Keratinocyte (primary cell): ENCODE measurements at regions not wholly inside any gene's neighbourhood (a gene's known extent, or its start where the extent isn't known, plus 50 kb on each side); places are given as distances from the start of the nearest gene placed in this dataset.

Source experiments
- DNase-seq: peaks from one replicate; pipeline ENCODE4 v3.0.0-alpha.2; 2011; ENCODE audit warnings: low read depth, missing footprints, low spot score
- FAIRE-seq: peaks from 2 replicates; lab custom pipeline; 2011; peaks lifted over from hg19 to GRCh38; lab: Jason Lieb, UNC
- H2AFZ ChIP-seq: 2 replicates; pipeline ENCODE4 v1.6.0; 2012; ENCODE audit warnings: low read length, control low read depth, inconsistent platforms; ENCODE audit not compliant: control insufficient read depth
- H3K27ac ChIP-seq: 2 replicates; pipeline ENCODE4 v1.5.1; 2011; ENCODE audit warnings: low read length; ENCODE audit not compliant: control insufficient read depth, insufficient read depth
- H3K27me3 ChIP-seq: 3 replicates; pipeline ENCODE4 v1.6.0; 2011; ENCODE audit warnings: low read length; ENCODE audit not compliant: control insufficient read depth, insufficient read depth; ENCODE audit errors: extremely low read depth
- H3K36me3 ChIP-seq, 2 experiments: 2 replicates in 1 of 2; 3 replicates in 1 of 2; pipeline ENCODE4 v1.5.1; 2011; ENCODE audit warnings: low read length in 2 of 2, mild to moderate bottlenecking in 1 of 2; ENCODE audit not compliant: control insufficient read depth in 2 of 2, insufficient read depth in 2 of 2; ENCODE audit errors: extremely low read depth in 1 of 2
- H3K4me1 ChIP-seq: 3 replicates; pipeline ENCODE4 v1.5.1; 2011; ENCODE audit warnings: low read length; ENCODE audit not compliant: control insufficient read depth, insufficient read depth; ENCODE audit errors: extremely low read depth
- H3K4me2 ChIP-seq: 3 replicates; pipeline ENCODE4 v1.6.0; 2011; ENCODE audit warnings: low read depth, low read length; ENCODE audit not compliant: control insufficient read depth, insufficient read depth; ENCODE audit errors: extremely low read depth
- H3K4me3 ChIP-seq, 3 experiments: fragments of 200-600 bp in 1 of 3; sonication (generic) in 1 of 3; 2 replicates in 2 of 3; 3 replicates in 1 of 3; pipeline ENCODE4 v1.5.1; 2011 to 2016; ENCODE audit warnings: low read length in 3 of 3, mild to moderate bottlenecking in 3 of 3, control low read depth in 2 of 3, inconsistent platforms in 1 of 3, low read depth in 1 of 3, mixed read lengths in 1 of 3, mixed run types in 1 of 3, moderate library complexity in 1 of 3; ENCODE audit not compliant: control insufficient read depth in 2 of 3, insufficient read depth in 2 of 3; ENCODE audit errors: extremely low read depth in 1 of 3
- H3K79me2 ChIP-seq: 2 replicates; pipeline ENCODE4 v1.6.0; 2012; ENCODE audit warnings: low read length; ENCODE audit not compliant: control insufficient read depth, insufficient read depth
- H3K9ac ChIP-seq: 3 replicates; pipeline ENCODE4 v1.6.0; 2011; ENCODE audit warnings: low read length; ENCODE audit not compliant: control insufficient read depth, insufficient read depth; ENCODE audit errors: extremely low read depth
- H3K9me1 ChIP-seq: 3 replicates; pipeline ENCODE4 v1.6.0; 2011; ENCODE audit warnings: low read length; ENCODE audit not compliant: control insufficient read depth, insufficient read depth; ENCODE audit errors: extremely low read depth
- H3K9me3 ChIP-seq: 2 replicates; pipeline ENCODE4 v1.5.1; 2012; ENCODE audit warnings: low read depth, low read length; ENCODE audit not compliant: control insufficient read depth
- H4K20me1 ChIP-seq: 3 replicates; pipeline ENCODE4 v1.6.0; 2011; ENCODE audit warnings: low read length; ENCODE audit not compliant: control insufficient read depth, insufficient read depth; ENCODE audit errors: extremely low read depth
- EZH2 ChIP-seq: IDR thresholded peaks from one replicate; pipeline ENCODE4 v1.6.1; 2012; ENCODE audit warnings: inconsistent platforms, mild to moderate bottlenecking, low read length, moderate library complexity
- dilution Hi-C: fragments of 300-500 bp; cut with MboI; formaldehyde crosslinking; loops from one replicate; pipeline ENCODE4 v1.7.0; 2020; ENCODE audit warnings: low sequenced_read_pairs; ENCODE audit not compliant: extremely low pct_ligation_motif_present
- TF ChIP-seq, protein P1 (sequence below), 3 experiments: IDR thresholded peaks in 1 of 3; conservative IDR thresholded peaks in 1 of 3; optimal IDR thresholded peaks in 1 of 3; 2 replicates in 2 of 3; 3 replicates in 1 of 3; pipeline versions ENCODE3 to v1.5.1; 2011; ENCODE audit warnings: low read length in 3 of 3, mild to moderate bottlenecking in 3 of 3, moderate library complexity in 2 of 3, control low read depth in 1 of 3, inconsistent platforms in 1 of 3; ENCODE audit not compliant: insufficient read depth in 2 of 3; ENCODE audit errors: extremely low read depth in 1 of 3

DNA sequence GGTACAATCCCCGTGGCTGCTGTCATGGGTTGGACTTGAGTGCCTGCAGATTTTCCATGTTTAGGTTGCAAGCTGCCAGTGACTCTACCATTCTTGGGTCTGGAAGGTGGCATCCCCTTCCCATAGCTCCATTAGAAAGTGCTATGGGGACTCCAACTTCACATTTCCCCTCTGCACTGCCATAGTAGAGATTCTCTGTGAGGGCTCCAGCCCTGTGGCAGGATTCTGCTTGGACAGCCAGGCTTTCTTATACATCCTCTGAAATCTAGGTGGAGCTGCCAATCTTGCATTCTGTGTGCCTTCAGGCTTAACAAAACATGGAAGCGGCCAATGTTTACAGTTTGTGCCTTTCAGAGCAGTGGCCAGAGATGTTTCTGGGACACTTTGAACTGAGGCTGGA, 636.2 kb downstream of the SLITRK6 start:
- dilution Hi-C loops: no loop called here
- Histone ChIP-seq H3K36me3 (no peaks in the 10 kb centered on the region), H3K4me2 (no peak overlapping the region), H3K9ac (no peak overlapping the region), H2AFZ (no peak overlapping the region), H3K27ac (no peak overlapping the region), H3K9me3 (no peaks in the 10 kb centered on the region), H4K20me1 (no peaks in the 10 kb centered on the region), H3K4me3 (no peak overlapping the region), H3K79me2 (no peaks in the 10 kb centered on the region), H3K27me3 (no peaks in the 10 kb centered on the region), H3K9me1 (no peaks in the 10 kb centered on the region), H3K4me1 (no peaks in the 10 kb centered on the region)
- DNase-seq (no peak), FAIRE-seq (no peak)
- no peak for TF ChIP-seq EZH2
- TF ChIP-seq, protein P1, sequence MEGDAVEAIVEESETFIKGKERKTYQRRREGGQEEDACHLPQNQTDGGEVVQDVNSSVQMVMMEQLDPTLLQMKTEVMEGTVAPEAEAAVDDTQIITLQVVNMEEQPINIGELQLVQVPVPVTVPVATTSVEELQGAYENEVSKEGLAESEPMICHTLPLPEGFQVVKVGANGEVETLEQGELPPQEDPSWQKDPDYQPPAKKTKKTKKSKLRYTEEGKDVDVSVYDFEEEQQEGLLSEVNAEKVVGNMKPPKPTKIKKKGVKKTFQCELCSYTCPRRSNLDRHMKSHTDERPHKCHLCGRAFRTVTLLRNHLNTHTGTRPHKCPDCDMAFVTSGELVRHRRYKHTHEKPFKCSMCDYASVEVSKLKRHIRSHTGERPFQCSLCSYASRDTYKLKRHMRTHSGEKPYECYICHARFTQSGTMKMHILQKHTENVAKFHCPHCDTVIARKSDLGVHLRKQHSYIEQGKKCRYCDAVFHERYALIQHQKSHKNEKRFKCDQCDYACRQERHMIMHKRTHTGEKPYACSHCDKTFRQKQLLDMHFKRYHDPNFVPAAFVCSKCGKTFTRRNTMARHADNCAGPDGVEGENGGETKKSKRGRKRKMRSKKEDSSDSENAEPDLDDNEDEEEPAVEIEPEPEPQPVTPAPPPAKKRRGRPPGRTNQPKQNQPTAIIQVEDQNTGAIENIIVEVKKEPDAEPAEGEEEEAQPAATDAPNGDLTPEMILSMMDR (optimal IDR thresholded peaks at IDR 0.05 in 1 of 3, IDR thresholded peaks at IDR 0.05 in 1 of 3, conservative IDR thresholded peaks at IDR 0.05 in 1 of 3; ENCODE audit: extremely low read depth in 1 of 3, insufficient read depth in 2 of 3, low read length in 3 of 3): no peak

DNA sequence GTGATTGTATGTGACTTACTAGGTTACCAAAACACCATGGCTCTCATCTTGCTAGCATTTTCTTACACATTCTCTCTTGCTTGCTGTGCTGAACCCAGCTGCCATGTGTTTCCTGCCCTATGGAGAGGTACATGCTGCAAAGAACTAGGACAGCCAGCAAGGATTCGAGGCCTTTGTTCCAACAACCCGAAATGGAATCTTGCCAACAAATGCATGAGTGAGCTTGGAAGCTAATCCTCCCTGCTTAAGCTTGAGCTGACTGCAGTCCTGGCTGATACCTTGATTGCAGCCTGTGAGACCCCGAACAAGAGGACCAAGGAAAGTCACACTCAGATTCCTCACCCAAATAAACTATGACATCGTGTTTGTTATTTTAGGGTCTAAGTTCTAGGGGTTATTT, 651.2 kb downstream of the SLITRK6 start:
- Histone ChIP-seq H3K4me3 (no peak overlapping the region), H3K9me1 (no peaks in the 10 kb centered on the region), H3K27ac (no peak overlapping the region), H4K20me1 (no peaks in the 10 kb centered on the region), H3K27me3 (no peaks in the 10 kb centered on the region), H3K79me2 (no peaks in the 10 kb centered on the region), H2AFZ (no peak overlapping the region), H3K9ac (no peak overlapping the region), H3K4me2 (no peak overlapping the region), H3K4me1 (no peaks in the 10 kb centered on the region), H3K9me3 (no peaks in the 10 kb centered on the region), H3K36me3 (no peaks in the 10 kb centered on the region)
- dilution Hi-C loops: no loop called here
- no peak for TF ChIP-seq EZH2
- TF ChIP-seq, protein P1 (optimal IDR thresholded peaks at IDR 0.05 in 1 of 3, IDR thresholded peaks at IDR 0.05 in 1 of 3, conservative IDR thresholded peaks at IDR 0.05 in 1 of 3; ENCODE audit: extremely low read depth in 1 of 3, insufficient read depth in 2 of 3, low read length in 3 of 3): no peak
- peak; percentile 26 for FAIRE-seq
- DNase-seq: no peak
